ENCODE measurements at regions not wholly inside any gene's neighbourhood (a gene's known extent, or its start where the extent isn't known, plus 50 kb on each side); places are given as distances from the start of the nearest gene placed in this dataset.

DNA sequence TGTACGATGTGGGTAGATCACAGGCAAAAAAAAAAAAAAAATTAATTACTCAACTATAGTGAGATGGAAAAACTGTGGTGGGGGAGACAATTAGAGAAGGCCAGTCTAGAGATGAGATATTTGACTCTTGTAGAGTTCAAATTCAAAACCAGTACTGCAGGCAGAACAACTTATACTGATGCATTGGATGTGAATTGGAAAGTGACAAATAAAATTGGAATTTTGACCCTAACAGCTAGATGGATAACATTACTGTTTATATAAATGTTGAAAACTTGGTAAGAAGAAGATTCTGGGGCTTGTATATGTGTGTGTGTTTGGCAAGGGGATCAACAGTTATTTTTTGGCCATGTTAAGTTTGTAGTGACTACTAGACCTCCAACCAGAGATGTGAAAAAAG lies 256.9 kb downstream of the RND3 start:
- TF ChIP-seq, protein P1, sequence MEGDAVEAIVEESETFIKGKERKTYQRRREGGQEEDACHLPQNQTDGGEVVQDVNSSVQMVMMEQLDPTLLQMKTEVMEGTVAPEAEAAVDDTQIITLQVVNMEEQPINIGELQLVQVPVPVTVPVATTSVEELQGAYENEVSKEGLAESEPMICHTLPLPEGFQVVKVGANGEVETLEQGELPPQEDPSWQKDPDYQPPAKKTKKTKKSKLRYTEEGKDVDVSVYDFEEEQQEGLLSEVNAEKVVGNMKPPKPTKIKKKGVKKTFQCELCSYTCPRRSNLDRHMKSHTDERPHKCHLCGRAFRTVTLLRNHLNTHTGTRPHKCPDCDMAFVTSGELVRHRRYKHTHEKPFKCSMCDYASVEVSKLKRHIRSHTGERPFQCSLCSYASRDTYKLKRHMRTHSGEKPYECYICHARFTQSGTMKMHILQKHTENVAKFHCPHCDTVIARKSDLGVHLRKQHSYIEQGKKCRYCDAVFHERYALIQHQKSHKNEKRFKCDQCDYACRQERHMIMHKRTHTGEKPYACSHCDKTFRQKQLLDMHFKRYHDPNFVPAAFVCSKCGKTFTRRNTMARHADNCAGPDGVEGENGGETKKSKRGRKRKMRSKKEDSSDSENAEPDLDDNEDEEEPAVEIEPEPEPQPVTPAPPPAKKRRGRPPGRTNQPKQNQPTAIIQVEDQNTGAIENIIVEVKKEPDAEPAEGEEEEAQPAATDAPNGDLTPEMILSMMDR (IDR thresholded peaks at IDR 0.05) = no peak
- TF ChIP-seq POLR2A (IDR thresholded peaks at IDR 0.05) = no peak

All from suprapubic skin (tissue), 3 donors.